ENCODE measurements at regions not wholly inside any gene's neighbourhood (a gene's known extent, or its start where the extent isn't known, plus 50 kb on each side); places are given as distances from the start of the nearest gene placed in this dataset.
"Not testable (repeated sequence)": the region's sequence is repeated elsewhere in the genome, so short reads cannot be mapped to it uniquely, and the experiment has no call there.

DNA sequence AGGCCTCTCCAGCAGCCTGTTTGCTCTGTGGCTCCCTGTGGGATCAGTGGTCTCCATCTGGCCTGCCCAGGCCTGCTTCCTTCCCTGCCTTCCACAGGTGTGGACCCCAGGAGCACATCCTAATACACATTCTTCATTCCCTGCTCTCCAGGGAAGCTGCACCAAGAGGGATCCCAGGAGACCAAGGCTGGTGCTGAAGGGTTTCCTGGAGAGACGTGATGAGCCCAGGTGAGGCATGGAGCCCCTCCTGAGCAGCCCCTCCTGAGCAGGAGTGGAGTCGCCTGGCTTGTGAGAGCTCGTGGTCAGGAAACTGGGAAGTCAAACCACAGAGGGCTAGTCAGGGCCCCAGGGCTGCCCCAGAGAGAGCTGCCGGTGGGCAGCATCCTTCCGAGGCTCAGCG is 561.4 kb downstream of the MATN1 start:
- Histone ChIP-seq H3K4me3 (ENCODE audit: low read depth, low read length) (no peak overlapping the region), H3K36me3 (ENCODE audit: control insufficient read depth, insufficient read depth, low read length) (no peaks in the 10 kb centered on the region), H3K27me3 (ENCODE audit: control insufficient read depth, insufficient read depth, low read length) (peaks cover 2% of the 10 kb centered on the region)
- no peak for DNase-seq (ENCODE audit: low read depth)
- no peak for TF ChIP-seq CTCF (IDR thresholded peaks at IDR 0.05; ENCODE audit: insufficient read depth, low read depth, low read length)
- CTCF ChIA-PET = no interaction called here
- POLR2A ChIA-PET = no interaction called here

- DNase-seq (ENCODE audit: low read depth) = no peak
- POLR2A ChIA-PET = no interaction called here
- CTCF ChIA-PET = no interaction called here
- Histone ChIP-seq H3K36me3 (ENCODE audit: control insufficient read depth, insufficient read depth, low read length) (no peaks in the 10 kb centered on the region), H3K27me3 (ENCODE audit: control insufficient read depth, insufficient read depth, low read length) (peaks cover 2% of the 10 kb centered on the region), H3K4me3 (ENCODE audit: low read depth, low read length) (no peak overlapping the region)
- TF ChIP-seq CTCF (IDR thresholded peaks at IDR 0.05; ENCODE audit: insufficient read depth, low read depth, low read length) = no peak
These were observed 562.2 kb downstream of the MATN1 start for GRCh38 chr1:30160999-30161689.

DNA sequence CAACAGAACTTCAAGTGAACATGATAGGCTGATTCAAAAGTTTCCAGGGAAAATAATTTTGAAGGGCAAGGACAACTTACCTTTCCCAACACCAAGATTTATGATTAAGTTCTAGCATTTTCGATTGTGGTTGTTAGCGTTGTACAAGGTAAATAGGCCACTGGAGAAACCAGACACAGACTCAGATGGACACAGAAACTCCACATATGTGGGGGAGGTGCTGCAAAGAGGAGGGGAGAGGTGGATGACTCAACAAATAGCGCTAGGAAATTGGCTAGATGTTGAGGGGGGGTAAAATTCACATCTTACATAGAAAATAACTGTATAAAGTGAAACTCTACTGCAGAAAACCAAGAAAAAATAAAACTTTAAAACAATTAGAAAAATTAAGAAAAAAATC is 564.4 kb downstream of the MATN1 start:
- ChIA-PET POLR2A (no interaction called here), CTCF (no interaction called here)
- Histone ChIP-seq H3K4me3 (ENCODE audit: low read depth, low read length) (no peak overlapping the region), H3K36me3 (ENCODE audit: control insufficient read depth, insufficient read depth, low read length) (no peaks in the 10 kb centered on the region), H3K27me3 (ENCODE audit: control insufficient read depth, insufficient read depth, low read length) (no peaks in the 10 kb centered on the region)
- DNase-seq (ENCODE audit: low read depth) = no peak
- no peak for TF ChIP-seq CTCF (IDR thresholded peaks at IDR 0.05; ENCODE audit: insufficient read depth, low read depth, low read length)

DNA sequence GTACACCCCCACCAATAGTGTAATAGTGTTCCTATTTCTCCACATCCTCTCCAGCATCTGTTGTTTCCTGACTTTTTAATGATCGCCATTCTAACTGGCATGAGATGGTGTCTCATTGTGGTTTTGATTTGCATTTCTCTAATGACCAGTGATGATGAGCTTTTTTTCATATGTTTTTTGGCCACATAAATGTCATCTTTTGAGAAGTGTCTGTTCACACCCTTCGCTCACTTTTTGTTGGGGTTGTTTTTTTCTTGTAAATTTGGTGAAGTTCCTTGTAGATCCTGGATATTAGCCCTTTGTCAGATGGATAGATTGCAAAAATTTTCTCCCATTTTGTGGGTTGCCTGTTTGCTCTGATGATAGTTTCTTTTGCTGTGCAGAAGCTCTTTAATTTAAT is 567.7 kb downstream of the MATN1 start:
- H3K4me3 ChIP-seq (ENCODE audit: low read depth, low read length); DNase-seq (ENCODE audit: low read depth); H3K36me3 ChIP-seq (ENCODE audit: control insufficient read depth, insufficient read depth, low read length); H3K27me3 ChIP-seq (ENCODE audit: control insufficient read depth, insufficient read depth, low read length); CTCF ChIA-PET; POLR2A ChIA-PET: not testable (repeated sequence)

DNA sequence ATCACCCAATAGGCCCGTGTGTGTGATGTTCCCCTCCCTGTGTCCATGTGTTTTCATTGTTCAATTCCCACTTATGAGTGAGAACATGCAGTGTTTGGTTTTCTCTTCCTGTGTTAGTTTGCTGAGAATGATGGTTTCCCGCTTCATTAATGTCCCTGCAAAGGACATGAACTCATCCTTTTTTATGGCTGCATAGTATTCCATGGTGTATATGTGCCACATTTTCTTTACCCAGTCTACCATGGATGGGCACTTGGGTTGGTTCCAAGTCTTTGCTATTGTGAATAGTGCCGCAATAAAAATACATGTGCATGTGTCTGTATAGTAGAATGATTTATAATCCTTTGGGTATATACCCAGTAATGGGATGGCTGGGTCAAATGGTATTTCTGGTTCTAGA is 568.1 kb downstream of the MATN1 start:
- DNase-seq (ENCODE audit: low read depth); CTCF ChIA-PET; H3K36me3 ChIP-seq (ENCODE audit: control insufficient read depth, insufficient read depth, low read length); POLR2A ChIA-PET; H3K4me3 ChIP-seq (ENCODE audit: low read depth, low read length); H3K27me3 ChIP-seq (ENCODE audit: control insufficient read depth, insufficient read depth, low read length): not testable (repeated sequence)

DNA sequence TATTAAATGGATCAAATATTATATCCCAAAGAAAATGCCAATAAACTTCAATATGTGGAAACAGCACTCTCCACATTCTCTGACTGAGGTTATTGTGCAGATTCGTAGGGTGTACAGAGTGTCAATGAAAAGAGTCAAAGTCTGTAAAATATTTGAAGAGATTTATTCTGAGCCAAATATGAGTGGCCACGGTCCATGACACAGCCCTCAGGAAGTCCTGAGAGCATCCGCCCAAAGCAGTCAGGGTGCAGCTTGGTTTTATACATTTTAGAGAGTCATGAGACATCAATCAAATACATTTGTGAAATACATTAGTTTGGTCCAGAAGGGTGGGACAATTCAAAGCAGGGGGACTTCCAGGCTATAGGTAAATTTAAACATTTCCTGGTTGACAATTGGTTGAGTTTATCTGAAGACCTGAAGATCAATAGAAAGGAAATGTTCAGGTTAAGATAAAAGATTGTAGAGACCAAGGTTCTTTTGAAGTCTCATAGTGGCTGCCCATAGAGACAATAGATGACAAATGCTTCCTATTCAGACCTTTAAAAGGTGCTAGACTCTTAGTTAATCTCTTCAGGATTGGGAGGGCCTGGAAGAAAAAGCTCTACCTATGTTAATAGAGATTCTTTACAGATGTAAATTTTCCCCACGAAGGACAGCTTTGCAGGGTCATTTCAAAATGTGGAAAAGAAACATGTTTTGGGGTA is 569.5 kb downstream of the MATN1 start:
- POLR2A ChIA-PET = no interaction called here

More for the DNA sequence above, 569.5 kb downstream of the MATN1 start:
- no peaks in the 10 kb centered on the region for H3K27me3 ChIP-seq (ENCODE audit: control insufficient read depth, insufficient read depth, low read length)
- no peak for DNase-seq (ENCODE audit: low read depth)
- H3K36me3 ChIP-seq (ENCODE audit: control insufficient read depth, insufficient read depth, low read length) = no peaks in the 10 kb centered on the region
- CTCF ChIA-PET = no interaction called here
- TF ChIP-seq CTCF (IDR thresholded peaks at IDR 0.05; ENCODE audit: insufficient read depth, low read depth, low read length) = no peak
- H3K4me3 ChIP-seq (ENCODE audit: low read depth, low read length) = no peak overlapping the region

Data from BJ (cell line).